Panc1 (cell line): ENCODE measurements at regions not wholly inside any gene's neighbourhood (a gene's known extent, or its start where the extent isn't known, plus 50 kb on each side); places are given as distances from the start of the nearest gene placed in this dataset.
"Not testable (repeated sequence)": the region's sequence is repeated elsewhere in the genome, so short reads cannot be mapped to it uniquely, and the experiment has no call there.

ENCODE experiments used
- ATAC-seq: fragments of 200-7000 bp; cut with Tn5 transposase; 2 replicates; pipeline ENCODE4 v1.9.1; 2020; ENCODE audit warnings: mild to moderate bottlenecking, moderate library complexity
- BruUV-seq: library from RNA; stranded (reverse); fragments of 400-500 nt; replicated peaks from 2 replicates; lab custom pipeline; 2021; lab: Mats Ljungman, UMichigan
- CTCF ChIA-PET: fragments of 300-600 bp; sonication (Branson Sonifier 250); formaldehyde crosslinking; loops from one replicate; lab custom pipeline; 2022; ENCODE audit warnings: antibody characterized with exemption; lab: Charles Lee
- POLR2A ChIA-PET: fragments of 300-600 bp; sonication (Branson Sonifier 250); formaldehyde crosslinking; loops from one replicate; lab custom pipeline; 2022; ENCODE audit warnings: antibody characterized with exemption; lab: Charles Lee
- DNase-seq: peaks from one replicate; pipeline ENCODE4 v3.0.0-alpha.2; 2010; ENCODE audit warnings: low read depth, low spot score
- H3K27ac ChIP-seq: 2 replicates; pipeline ENCODE4 v1.5.1; 2011; ENCODE audit warnings: mild to moderate bottlenecking, low read length, inconsistent platforms
- H3K27me3 ChIP-seq: fragments of 200-500 bp; sonication (Bioruptor generic); 2 replicates; pipeline ENCODE4 v1.6.0; 2014; ENCODE audit warnings: low read length, inconsistent platforms; ENCODE audit not compliant: control insufficient read depth, insufficient read depth
- H3K36me3 ChIP-seq: fragments of 200-500 bp; sonication (Bioruptor generic); 2 replicates; pipeline ENCODE4 v1.5.1; 2014; ENCODE audit warnings: inconsistent platforms, mild to moderate bottlenecking, low read length, moderate library complexity; ENCODE audit not compliant: control insufficient read depth, insufficient read depth
- H3K4me1 ChIP-seq: 2 replicates; pipeline ENCODE4 v1.5.1; 2011; ENCODE audit warnings: inconsistent platforms, mild to moderate bottlenecking, low read length, moderate library complexity; ENCODE audit not compliant: control insufficient read depth, insufficient read depth
- H3K4me3 ChIP-seq, 2 experiments: 2 replicates each; pipeline ENCODE4 v1.5.1; 2011 to 2012; ENCODE audit warnings: low read depth in 2 of 2, low read length in 2 of 2, mild to moderate bottlenecking in 2 of 2, inconsistent platforms in 1 of 2, moderate library complexity in 1 of 2
- H3K9me3 ChIP-seq: fragments of 200-500 bp; sonication (Bioruptor generic); 2 replicates; pipeline ENCODE4 v1.5.1; 2014; ENCODE audit warnings: low read depth, mild to moderate bottlenecking, inconsistent platforms, low read length, moderate library complexity; ENCODE audit not compliant: control insufficient read depth, insufficient read depth
- CTCF ChIP-seq: fragments of 450-650 bp; IDR thresholded peaks from 2 replicates; pipeline ENCODE4 v1.5.1; 2017; ENCODE audit warnings: mild to moderate bottlenecking
- POLR2AphosphoS5 ChIP-seq: IDR thresholded peaks from 2 replicates; pipeline ENCODE4 v1.6.1; 2012; ENCODE audit warnings: mild to moderate bottlenecking, low read depth, low read length, moderate library complexity
- REST ChIP-seq, 2 experiments: IDR thresholded peaks; 2 replicates each; pipeline ENCODE4 v1.6.1; 2011 to 2012; ENCODE audit warnings: low read depth in 2 of 2, control low read depth in 1 of 2, low read length in 1 of 2, mild to moderate bottlenecking in 1 of 2, moderate library complexity in 1 of 2; ENCODE audit not compliant: insufficient read depth in 1 of 2
- SIN3A ChIP-seq: IDR thresholded peaks from 2 replicates; pipeline ENCODE4 v1.6.1; 2012; ENCODE audit warnings: low read depth, mild to moderate bottlenecking, low read length, moderate library complexity, borderline replicate concordance; ENCODE audit not compliant: insufficient read depth
- TCF7L2 ChIP-seq: IDR thresholded peaks from 2 replicates; pipeline ENCODE4 v1.6.1; 2011; ENCODE audit warnings: mild to moderate bottlenecking, low read depth, low read length, inconsistent platforms
- in situ Hi-C: cut with HindIII; loops from 2 replicates; pipeline ENCODE4 v1.10.0; 2016; ENCODE audit warnings: low sequenced_read_pairs, low pct_unique_long_range_greater_than_20kb
- intact Hi-C: fragments of 100-400 bp; cut with micrococcal nuclease; formaldehyde crosslinking; loops from one replicate; pipeline ENCODE4 v1.10.0; 2022; ENCODE audit not compliant: unreplicated experiment

- no peak for DNase-seq
These were observed 53.1 kb upstream of the EDIL3 start for GRCh38 chr5:84437673-84438315.

GRCh38 chr5:84436866-84437265, 52.2 kb upstream of the EDIL3 start:
- intact Hi-C loops, result no loop called here
- no TSS peak for BruUV-seq
- in situ Hi-C loops, result no loop called here
- no peak overlapping the region for H3K4me3 ChIP-seq
- ChIA-PET POLR2A (no interaction called here), CTCF (no interaction called here)
- TF ChIP-seq SIN3A (no peak), POLR2AphosphoS5 (no peak), TCF7L2 (no peak)
- H3K9me3 ChIP-seq, result no peaks in the 10 kb centered on the region
- no peak for DNase-seq
- no peaks in the 10 kb centered on the region for H3K36me3 ChIP-seq
- H3K27ac ChIP-seq, result peak overlapping the region; percentile 65; the same call in 1 of the 2 replicates
- no peak for ATAC-seq
- H3K27me3 ChIP-seq, result no peaks in the 10 kb centered on the region
- H3K4me1 ChIP-seq, result no peaks in the 10 kb centered on the region

More at GRCh38 chr5:84437673-84438315, 53.1 kb upstream of the EDIL3 start:
- BruUV-seq, result no TSS peak
- ChIA-PET POLR2A (no interaction called here), CTCF (no interaction called here)
- Histone ChIP-seq H3K4me1 (no peaks in the 10 kb centered on the region), H3K9me3 (no peaks in the 10 kb centered on the region), H3K4me3 (no peak overlapping the region), H3K36me3 (no peaks in the 10 kb centered on the region), H3K27ac (peak overlapping the region; percentile 34; the same call in 1 of the 2 replicates), H3K27me3 (no peaks in the 10 kb centered on the region)
- intact Hi-C loops, result no loop called here
- in situ Hi-C loops, result no loop called here
- peak; percentile 73; the same call in 1 of the 2 replicates for ATAC-seq
- TF ChIP-seq CTCF (no peak), REST (IDR thresholded peaks at IDR 0.05; ENCODE audit: insufficient read depth in 1 of 2, low read depth in 2 of 2, low read length in 1 of 2) (no peak), TCF7L2 (no peak), POLR2AphosphoS5 (no peak), SIN3A (no peak)

GRCh38 chr5:84435861-84436346, 51.2 kb upstream of the EDIL3 start:
- POLR2A ChIA-PET, H3K4me3 ChIP-seq, H3K4me1 ChIP-seq, BruUV-seq, H3K36me3 ChIP-seq, H3K27ac ChIP-seq, H3K9me3 ChIP-seq, DNase-seq, H3K27me3 ChIP-seq, intact Hi-C loops, CTCF ChIA-PET, in situ Hi-C loops: not testable (repeated sequence)
- peak; percentile 66 for ATAC-seq
- peak; percentile 92 for TF ChIP-seq TCF7L2
